RWPE1 (cell line): ENCODE measurements at regions not wholly inside any gene's neighbourhood (a gene's known extent, or its start where the extent isn't known, plus 50 kb on each side); places are given as distances from the start of the nearest gene placed in this dataset.
"Not testable (repeated sequence)": the region's sequence is repeated elsewhere in the genome, so short reads cannot be mapped to it uniquely, and the experiment has no call there.

ENCODE experiments used
- CTCF ChIA-PET: fragments of 350-600 bp; sonication (Branson Sonifier 250); formaldehyde crosslinking; extraction: SDS; loops from one replicate; lab custom pipeline; 2021; lab: Yijun Ruan, JAX
- POLR2A ChIA-PET: fragments of 400-600 bp; formaldehyde crosslinking; extraction: SDS; loops from one replicate; lab custom pipeline; 2020; ENCODE audit warnings: antibody characterized with exemption; ENCODE audit not compliant: low non-redundant PET; lab: Yijun Ruan, JAX
- DNase-seq: peaks from one replicate; pipeline ENCODE4 v3.0.0; 2012; ENCODE audit warnings: low spot score
- H3K27ac ChIP-seq: fragments of 450-650 bp; 2 replicates; pipeline ENCODE4 v1.5.1; 2017
- CTCF ChIP-seq: fragments of 450-650 bp; conservative IDR thresholded peaks from 2 replicates; pipeline ENCODE4 v1.5.1; 2017; ENCODE audit warnings: low read depth, mild to moderate bottlenecking

- ChIA-PET POLR2A (no interaction called here), CTCF (interaction anchor here (0.7 kb wide), 1 partner anchor 115 kb away, joined by 3 read pairs; no protein-coding TSS in a partner anchor)
- TF ChIP-seq CTCF = no peak
- DNase-seq = no peak
- H3K27ac ChIP-seq = no peak overlapping the region
Observed at GRCh38 chr1:172724765-172725613, 66.1 kb downstream of the FASLG start.

GRCh38 chr1:172726740-172727139 lies 67.8 kb downstream of the FASLG start:
- DNase-seq = no peak
- POLR2A ChIA-PET = no interaction called here
- CTCF ChIA-PET = interaction anchor here (0.6 to 1.2 kb wide), 3 partner anchors 10 to 339 kb away, joined by 3 read pairs; no protein-coding TSS in a partner anchor
- no peak overlapping the region for H3K27ac ChIP-seq
- no peak for TF ChIP-seq CTCF

GRCh38 chr1:172727275-172727857 lies 68.5 kb downstream of the FASLG start:
- POLR2A ChIA-PET = no interaction called here
- CTCF ChIA-PET = interaction anchor here (0.7 kb wide), 1 partner anchor 338 kb away, joined by 3 read pairs; no protein-coding TSS in a partner anchor
- H3K27ac ChIP-seq = no peak overlapping the region
- no peak for TF ChIP-seq CTCF
- DNase-seq = no peak

GRCh38 chr1:172727956-172728603 lies 69.2 kb downstream of the FASLG start:
- TF ChIP-seq CTCF = no peak; the same call in 1 of the 2 replicates
- DNase-seq = no peak
- ChIA-PET POLR2A (no interaction called here), CTCF (interaction anchor here (0.6 to 1.0 kb wide), 4 partner anchors 8 to 83 kb away, joined by 3 to 7 read pairs (median 4); no protein-coding TSS in a partner anchor)
- H3K27ac ChIP-seq = no peak overlapping the region

- CTCF ChIA-PET = interaction anchor here (0.6 to 1.0 kb wide), 4 partner anchors 9 to 84 kb away, joined by 3 to 7 read pairs (median 4); no protein-coding TSS in a partner anchor
- POLR2A ChIA-PET, H3K27ac ChIP-seq, DNase-seq: not testable (repeated sequence)
Observed at GRCh38 chr1:172728705-172729104, 69.8 kb downstream of the FASLG start.

- no peak for DNase-seq
- no peak for TF ChIP-seq CTCF
- ChIA-PET CTCF (no interaction called here), POLR2A (no interaction called here)
- no peak overlapping the region for H3K27ac ChIP-seq
Observed at GRCh38 chr1:172732427-172732826, 73.5 kb downstream of the FASLG start.
